Parathyroid adenoma (tissue), 2 donors: ENCODE measurements at regions not wholly inside any gene's neighbourhood (a gene's known extent, or its start where the extent isn't known, plus 50 kb on each side); places are given as distances from the start of the nearest gene placed in this dataset.

ENCODE experiments used
- H2AFZ ChIP-seq: fragments of 300-600 bp; sonication (generic); one replicate; pipeline ENCODE4 v1.7.0; 2017; ENCODE audit warnings: antibody characterized with exemption, mild to moderate bottlenecking
- H3K27ac ChIP-seq: fragments of 300-600 bp; sonication (generic); one replicate; pipeline ENCODE4 v1.7.0; 2017
- H3K27me3 ChIP-seq: fragments of 300-600 bp; sonication (generic); one replicate; pipeline ENCODE4 v1.7.0; 2017; ENCODE audit warnings: low read length; ENCODE audit not compliant: control insufficient read depth, insufficient read depth
- H3K36me3 ChIP-seq: fragments of 300-600 bp; sonication (generic); one replicate; pipeline ENCODE4 v1.7.0; 2017; ENCODE audit warnings: low read length; ENCODE audit not compliant: control insufficient read depth, insufficient read depth
- H3K4me1 ChIP-seq: fragments of 300-600 bp; sonication (generic); one replicate; pipeline ENCODE4 v1.7.0; 2017; ENCODE audit warnings: control low read depth
- H3K4me2 ChIP-seq: fragments of 300-600 bp; sonication (generic); one replicate; pipeline ENCODE4 v1.7.0; 2017; ENCODE audit warnings: low read length
- H3K4me3 ChIP-seq: fragments of 300-600 bp; sonication (generic); one replicate; pipeline ENCODE4 v1.7.0; 2017; ENCODE audit warnings: low read depth, low read length
- H3K79me2 ChIP-seq: fragments of 300-600 bp; sonication (generic); one replicate; pipeline ENCODE4 v1.7.0; 2017; ENCODE audit warnings: control low read depth
- H3K9ac ChIP-seq: fragments of 300-600 bp; sonication (generic); one replicate; pipeline ENCODE4 v1.7.0; 2017; ENCODE audit warnings: mild to moderate bottlenecking
- H3K9me3 ChIP-seq: fragments of 300-600 bp; sonication (generic); one replicate; pipeline ENCODE4 v1.7.0; 2017; ENCODE audit warnings: low read length; ENCODE audit not compliant: control insufficient read depth
- TF ChIP-seq, protein P1 (sequence below): fragments of 300-600 bp; sonication (generic); IDR thresholded peaks from one replicate; pipeline ENCODE4 v1.7.0; 2017; ENCODE audit warnings: antibody characterized with exemption, mild to moderate bottlenecking
- donor health status: primary hyperparathyroidism.

DNA sequence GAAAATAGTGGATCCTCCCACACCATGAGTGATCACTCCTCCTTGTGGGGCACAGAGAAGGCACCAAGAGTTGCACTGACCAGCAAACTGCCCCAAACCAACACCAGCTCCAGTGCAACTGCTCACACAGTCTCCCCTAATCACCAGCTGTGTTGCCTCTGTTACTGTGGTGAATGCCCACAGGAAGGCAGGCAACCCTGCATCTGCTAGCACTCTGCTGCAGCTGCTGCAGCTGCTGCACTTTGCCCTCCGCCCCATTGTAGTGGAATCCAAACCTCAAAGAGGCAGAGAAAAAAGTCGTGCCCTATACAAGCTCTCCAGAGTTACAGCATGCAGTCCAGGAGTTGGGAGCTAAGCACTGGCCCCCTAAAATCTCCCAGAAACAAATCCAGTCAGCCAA, 339.6 kb downstream of the TRIM36 start:
- Histone ChIP-seq H3K4me1 (no peaks in the 10 kb centered on the region), H2AFZ (no peak overlapping the region), H3K27ac (no peak overlapping the region), H3K4me2 (no peak overlapping the region), H3K27me3 (no peaks in the 10 kb centered on the region), H3K9me3 (no peaks in the 10 kb centered on the region), H3K4me3 (no peak overlapping the region), H3K9ac (no peak overlapping the region), H3K36me3 (no peaks in the 10 kb centered on the region), H3K79me2 (no peaks in the 10 kb centered on the region)
- TF ChIP-seq, protein P1, sequence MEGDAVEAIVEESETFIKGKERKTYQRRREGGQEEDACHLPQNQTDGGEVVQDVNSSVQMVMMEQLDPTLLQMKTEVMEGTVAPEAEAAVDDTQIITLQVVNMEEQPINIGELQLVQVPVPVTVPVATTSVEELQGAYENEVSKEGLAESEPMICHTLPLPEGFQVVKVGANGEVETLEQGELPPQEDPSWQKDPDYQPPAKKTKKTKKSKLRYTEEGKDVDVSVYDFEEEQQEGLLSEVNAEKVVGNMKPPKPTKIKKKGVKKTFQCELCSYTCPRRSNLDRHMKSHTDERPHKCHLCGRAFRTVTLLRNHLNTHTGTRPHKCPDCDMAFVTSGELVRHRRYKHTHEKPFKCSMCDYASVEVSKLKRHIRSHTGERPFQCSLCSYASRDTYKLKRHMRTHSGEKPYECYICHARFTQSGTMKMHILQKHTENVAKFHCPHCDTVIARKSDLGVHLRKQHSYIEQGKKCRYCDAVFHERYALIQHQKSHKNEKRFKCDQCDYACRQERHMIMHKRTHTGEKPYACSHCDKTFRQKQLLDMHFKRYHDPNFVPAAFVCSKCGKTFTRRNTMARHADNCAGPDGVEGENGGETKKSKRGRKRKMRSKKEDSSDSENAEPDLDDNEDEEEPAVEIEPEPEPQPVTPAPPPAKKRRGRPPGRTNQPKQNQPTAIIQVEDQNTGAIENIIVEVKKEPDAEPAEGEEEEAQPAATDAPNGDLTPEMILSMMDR = no peak

DNA sequence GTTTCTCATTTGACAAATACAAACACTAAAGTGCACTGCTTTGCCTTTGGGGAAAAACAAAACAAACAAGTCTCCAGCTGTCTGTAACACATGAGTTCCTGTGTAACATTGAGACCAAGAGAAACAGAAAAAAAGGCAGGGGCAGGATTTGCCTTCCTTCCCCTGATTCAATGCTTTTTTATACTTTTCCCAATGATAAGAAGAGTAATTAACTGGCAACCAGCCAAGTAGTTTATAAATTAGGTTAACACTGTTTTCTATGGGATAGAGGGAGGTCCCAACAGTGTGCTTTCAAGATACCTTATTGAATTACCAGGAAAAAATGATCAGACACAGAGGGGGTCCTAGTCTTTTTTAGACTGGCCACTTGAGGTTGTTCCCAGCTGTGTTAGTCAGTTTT, 346.8 kb downstream of the TRIM36 start:
- no peak overlapping the region for H3K4me2 ChIP-seq
- no peaks in the 10 kb centered on the region for H3K79me2 ChIP-seq
- no peaks in the 10 kb centered on the region for H3K27me3 ChIP-seq

DNA sequence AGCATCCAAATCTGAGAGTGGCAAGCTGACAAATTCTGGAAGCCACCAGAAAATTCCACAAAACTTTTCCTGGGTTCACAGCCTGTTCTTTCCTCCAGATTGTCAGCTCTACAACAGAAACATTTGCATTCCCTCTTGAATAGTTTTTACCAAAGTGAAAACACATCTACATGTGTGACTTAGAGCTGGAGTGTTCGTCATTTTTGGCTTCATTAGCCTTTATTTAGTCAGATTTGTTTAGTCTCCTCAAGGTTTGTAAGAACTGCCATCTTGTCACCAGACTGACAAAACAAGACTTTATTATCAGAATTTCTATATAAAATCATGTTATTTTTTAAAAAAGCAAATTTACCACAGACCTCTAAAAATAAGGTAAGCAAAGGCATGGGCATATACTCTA, 347.3 kb downstream of the TRIM36 start:
- no peaks in the 10 kb centered on the region for H3K27me3 ChIP-seq
- H3K4me3 ChIP-seq = no peak overlapping the region
- no peak overlapping the region for H3K4me2 ChIP-seq
- H3K79me2 ChIP-seq = no peaks in the 10 kb centered on the region
- TF ChIP-seq, protein P1 = no peak
- H2AFZ ChIP-seq = no peak overlapping the region
- no peaks in the 10 kb centered on the region for H3K36me3 ChIP-seq
- H3K27ac ChIP-seq = no peak overlapping the region
- no peaks in the 10 kb centered on the region for H3K4me1 ChIP-seq
- H3K9ac ChIP-seq = no peak overlapping the region
- H3K9me3 ChIP-seq = no peaks in the 10 kb centered on the region

More for the DNA sequence above, 346.8 kb downstream of the TRIM36 start:
- Histone ChIP-seq H3K36me3 (no peaks in the 10 kb centered on the region), H3K9me3 (no peaks in the 10 kb centered on the region), H3K27ac (no peak overlapping the region), H3K9ac (no peak overlapping the region), H3K4me1 (no peaks in the 10 kb centered on the region), H3K4me3 (no peak overlapping the region), H2AFZ (no peak overlapping the region)
- TF ChIP-seq, protein P1 = no peak

DNA sequence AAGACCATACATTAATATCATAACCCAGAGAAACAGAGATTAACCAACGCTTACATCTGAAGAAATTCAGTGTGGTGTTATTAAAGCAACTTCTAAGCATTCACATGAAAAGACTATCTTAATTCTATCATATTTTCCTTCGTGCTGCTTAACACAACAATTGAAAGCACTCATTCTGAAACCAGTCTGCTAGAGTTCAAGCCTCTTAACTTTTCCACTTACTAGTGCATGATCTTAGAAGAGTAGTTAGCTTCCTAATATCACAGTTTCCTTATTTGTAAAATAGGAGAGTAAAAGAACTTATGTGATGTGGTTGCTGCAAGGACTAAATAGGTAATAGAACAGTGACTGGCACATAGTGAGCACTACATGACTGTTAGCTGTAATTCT, 379.3 kb downstream of the TRIM36 start:
- Histone ChIP-seq H3K9me3 (no peaks in the 10 kb centered on the region), H3K27me3 (no peaks in the 10 kb centered on the region), H3K36me3 (no peaks in the 10 kb centered on the region), H2AFZ (no peak overlapping the region), H3K4me3 (no peak overlapping the region), H3K4me1 (no peaks in the 10 kb centered on the region), H3K9ac (no peak overlapping the region), H3K27ac (no peak overlapping the region), H3K4me2 (no peak overlapping the region), H3K79me2 (no peaks in the 10 kb centered on the region)
- TF ChIP-seq, protein P1 = no peak

DNA sequence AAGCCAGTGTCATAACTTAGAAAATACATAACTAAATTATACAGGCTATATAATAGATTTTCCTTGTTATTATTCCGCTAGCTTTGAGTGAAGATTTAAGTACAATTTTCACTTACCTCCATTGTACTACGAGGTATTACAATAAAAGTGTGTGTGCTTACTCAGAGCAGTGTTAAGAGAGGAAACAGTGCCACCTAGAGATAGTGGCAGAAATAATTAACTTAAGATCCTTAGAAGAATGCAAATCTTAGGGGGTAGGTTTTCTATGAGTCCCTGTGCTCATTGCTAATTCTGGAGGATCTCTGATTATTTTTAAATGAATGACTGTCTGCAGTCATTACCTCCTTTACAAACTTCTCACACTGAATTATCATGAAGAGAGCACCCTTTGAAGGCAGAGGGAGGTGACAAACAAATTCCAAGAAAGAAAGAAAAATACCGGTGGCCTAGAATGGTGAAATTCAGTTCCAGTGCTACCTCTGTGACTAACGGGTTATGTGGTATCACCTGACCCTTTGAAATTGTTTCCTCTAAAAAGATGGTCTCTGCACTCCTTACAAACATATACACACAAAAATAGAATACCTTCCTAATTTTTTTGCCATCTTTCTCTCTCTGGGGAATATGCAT, 379.8 kb downstream of the TRIM36 start:
- no peak overlapping the region for H3K9ac ChIP-seq
- no peaks in the 10 kb centered on the region for H3K79me2 ChIP-seq
- no peaks in the 10 kb centered on the region for H3K27me3 ChIP-seq
- H3K4me1 ChIP-seq = no peaks in the 10 kb centered on the region
- H3K36me3 ChIP-seq = no peaks in the 10 kb centered on the region
- H3K4me2 ChIP-seq = no peak overlapping the region
- TF ChIP-seq, protein P1 = no peak
- no peak overlapping the region for H2AFZ ChIP-seq
- no peak overlapping the region for H3K27ac ChIP-seq
- no peaks in the 10 kb centered on the region for H3K9me3 ChIP-seq
- no peak overlapping the region for H3K4me3 ChIP-seq
